ELF-1 (cell line): ENCODE measurements at regions not wholly inside any gene's neighbourhood (a gene's known extent, or its start where the extent isn't known, plus 50 kb on each side); places are given as distances from the start of the nearest gene placed in this dataset.
A peak's percentile ranks its signal among the peaks of the same experiment; 100 is the strongest.
"Not testable (repeated sequence)": the region's sequence is repeated elsewhere in the genome, so short reads cannot be mapped to it uniquely, and the experiment has no call there.

Experiments
- DNase-seq: peaks from one replicate; pipeline ENCODE4 v3.0.0-alpha.2; 2016; ENCODE audit warnings: low read depth, low spot score

- no peak for DNase-seq
Observed at GRCh38 chr1:200496937-200497336, 87.1 kb upstream of the ZNF281 start.

- no peak for DNase-seq
Observed at GRCh38 chr1:200495901-200496300, 86.1 kb upstream of the ZNF281 start.

GRCh38 chr1:200493344-200493743 lies 83.5 kb upstream of the ZNF281 start:
- DNase-seq: no peak

GRCh38 chr1:200491103-200491502 lies 81.3 kb upstream of the ZNF281 start:
- DNase-seq: no peak

- no peak for DNase-seq
Observed at GRCh38 chr1:200490183-200490582, 80.3 kb upstream of the ZNF281 start.

GRCh38 chr1:200488375-200489165 lies 78.7 kb upstream of the ZNF281 start:
- peak; percentile 80 for DNase-seq

GRCh38 chr1:200487650-200488049 lies 77.8 kb upstream of the ZNF281 start:
- no peak for DNase-seq

- no peak for DNase-seq
Observed at GRCh38 chr1:200486634-200487033, 76.8 kb upstream of the ZNF281 start.

- not testable (repeated sequence) for DNase-seq
Observed at GRCh38 chr1:200484438-200484946, 74.7 kb upstream of the ZNF281 start.

GRCh38 chr1:200483491-200484143 lies 73.8 kb upstream of the ZNF281 start:
- DNase-seq: peak; percentile 36

GRCh38 chr1:200480964-200481363 lies 71.1 kb upstream of the ZNF281 start:
- no peak for DNase-seq

GRCh38 chr1:200479816-200480215 lies 70.0 kb upstream of the ZNF281 start:
- DNase-seq: no peak

- no peak for DNase-seq
Observed at GRCh38 chr1:200478945-200479558, 69.2 kb upstream of the ZNF281 start.

GRCh38 chr1:200478239-200478623 lies 68.4 kb upstream of the ZNF281 start:
- DNase-seq: no peak

GRCh38 chr1:200474633-200475032 lies 64.8 kb upstream of the ZNF281 start:
- DNase-seq: no peak

- no peak for DNase-seq
Observed at GRCh38 chr1:200473698-200474371, 64.0 kb upstream of the ZNF281 start.

- no peak for DNase-seq
Observed at GRCh38 chr1:200471739-200472138, 61.9 kb upstream of the ZNF281 start.

- DNase-seq: no peak
Observed at GRCh38 chr1:200468264-200469001, 58.6 kb upstream of the ZNF281 start.

- DNase-seq: no peak
Observed at GRCh38 chr1:200464784-200465400, 55.1 kb upstream of the ZNF281 start.
